GM21717 (cell line): ENCODE measurements at regions not wholly inside any gene's neighbourhood (a gene's known extent, or its start where the extent isn't known, plus 50 kb on each side); places are given as distances from the start of the nearest gene placed in this dataset.
"Not testable (repeated sequence)": the region's sequence is repeated elsewhere in the genome, so short reads cannot be mapped to it uniquely, and the experiment has no call there.

Source experiments
- ATAC-seq: cut with Tn5 transposase; IDR thresholded peaks from one replicate; pipeline ENCODE4 v1.9.1; 2021; ENCODE audit warnings: mild to moderate bottlenecking, moderate library complexity; ENCODE audit not compliant: unreplicated experiment

GRCh38 chr10:30736685-30737232 is 107.2 kb upstream of the LYZL2 start:
- peak; percentile 78 for ATAC-seq

- no peak for ATAC-seq
Observed at GRCh38 chr10:30734901-30735300, 105.3 kb upstream of the LYZL2 start.

DNA sequence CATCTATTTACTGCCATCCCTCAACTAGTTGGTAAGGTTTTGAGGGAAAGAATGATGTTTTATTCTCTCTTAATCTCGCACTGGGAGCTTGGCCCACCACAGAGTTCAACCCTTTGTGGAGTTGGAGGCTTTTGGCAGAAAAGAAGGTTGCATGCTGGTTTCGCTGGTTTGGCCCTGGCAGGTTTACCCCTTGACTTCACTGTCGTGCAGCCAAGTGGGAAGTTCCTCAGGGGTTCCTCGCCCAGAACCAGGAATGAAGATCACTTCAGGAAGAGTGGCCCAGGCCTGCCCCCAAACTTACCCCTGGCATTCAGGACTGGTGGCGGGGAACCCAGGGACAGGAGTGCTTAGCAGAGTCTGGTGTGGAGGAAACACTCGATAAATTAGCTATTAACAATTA is 103.1 kb upstream of the LYZL2 start:
- ATAC-seq = no peak

- no peak for ATAC-seq
Observed at GRCh38 chr10:30731963-30732362, 102.4 kb upstream of the LYZL2 start.

- no peak for ATAC-seq
Observed at GRCh38 chr10:30730306-30730705, 100.8 kb upstream of the LYZL2 start.

DNA sequence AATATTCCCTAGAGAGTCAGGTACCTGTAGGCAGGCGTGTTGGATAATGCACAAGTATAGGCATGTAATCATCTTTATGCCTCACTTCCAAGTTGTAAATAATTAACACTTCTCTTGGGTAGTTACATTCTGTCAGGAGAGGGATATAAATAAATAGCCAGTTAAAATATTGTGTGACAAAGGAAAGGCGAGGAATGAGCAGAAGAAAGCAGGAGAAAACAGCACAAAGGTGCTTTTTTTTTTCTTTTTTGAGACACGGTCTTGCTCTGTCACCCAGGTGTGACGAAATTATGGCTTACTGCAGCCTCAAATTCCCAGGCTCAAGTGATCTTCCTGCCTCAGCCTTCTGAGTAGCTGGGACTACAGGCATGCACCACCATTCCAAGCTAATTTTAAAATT is 99.2 kb upstream of the LYZL2 start:
- no peak for ATAC-seq

DNA sequence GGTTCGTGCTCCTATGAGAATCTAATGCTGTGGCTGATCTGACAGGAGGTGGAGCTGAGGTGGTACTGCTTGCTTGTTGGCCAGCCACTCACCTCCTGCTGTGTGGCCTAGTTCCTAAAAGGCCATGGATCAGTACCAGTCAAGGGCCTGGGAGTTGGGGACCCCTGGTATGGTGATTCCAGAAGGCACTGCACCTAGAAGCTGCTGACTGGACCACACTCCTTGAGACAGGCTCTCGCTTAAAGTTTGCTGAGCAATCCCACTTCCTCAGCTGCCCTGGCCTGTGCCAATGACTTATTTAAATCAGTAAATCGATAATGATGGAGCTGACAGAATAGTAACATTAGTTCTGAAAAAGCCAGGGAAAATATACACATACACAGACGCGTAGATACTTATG is 98.6 kb upstream of the LYZL2 start:
- ATAC-seq = no peak

GRCh38 chr10:30727524-30727923 is 98.0 kb upstream of the LYZL2 start:
- no peak for ATAC-seq

GRCh38 chr10:30726783-30727414 is 97.3 kb upstream of the LYZL2 start:
- ATAC-seq = peak; percentile 71

GRCh38 chr10:30725661-30726060 is 96.1 kb upstream of the LYZL2 start:
- no peak for ATAC-seq

GRCh38 chr10:30724296-30724695 is 94.7 kb upstream of the LYZL2 start:
- no peak for ATAC-seq

- no peak for ATAC-seq
Observed at GRCh38 chr10:30722956-30723620, 93.5 kb upstream of the LYZL2 start.

DNA sequence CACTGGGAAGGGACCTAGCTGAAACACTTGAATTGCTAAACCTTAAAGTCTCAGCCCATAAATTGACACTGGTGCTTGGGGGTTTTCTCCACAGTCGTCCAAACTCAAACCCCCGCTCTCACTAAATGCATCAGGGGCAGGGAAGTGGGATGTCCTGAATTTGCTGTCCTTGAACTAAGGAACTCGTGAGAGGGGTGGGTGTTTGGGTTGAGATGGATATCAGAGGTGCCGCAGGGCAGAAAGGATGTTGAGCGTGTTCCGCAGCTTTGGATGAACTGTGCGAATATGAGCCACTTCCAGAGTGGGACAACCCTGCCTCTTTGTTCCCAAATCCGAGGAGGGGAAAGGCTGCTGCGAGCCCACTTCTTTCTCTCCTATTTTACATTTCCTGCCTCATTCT is 90.3 kb upstream of the LYZL2 start:
- ATAC-seq = no peak

- ATAC-seq = no peak
Observed at GRCh38 chr10:30709700-30710358, 80.3 kb upstream of the LYZL2 start.

GRCh38 chr10:30709229-30709628 is 79.7 kb upstream of the LYZL2 start:
- no peak for ATAC-seq

GRCh38 chr10:30708234-30708633 is 78.7 kb upstream of the LYZL2 start:
- no peak for ATAC-seq

DNA sequence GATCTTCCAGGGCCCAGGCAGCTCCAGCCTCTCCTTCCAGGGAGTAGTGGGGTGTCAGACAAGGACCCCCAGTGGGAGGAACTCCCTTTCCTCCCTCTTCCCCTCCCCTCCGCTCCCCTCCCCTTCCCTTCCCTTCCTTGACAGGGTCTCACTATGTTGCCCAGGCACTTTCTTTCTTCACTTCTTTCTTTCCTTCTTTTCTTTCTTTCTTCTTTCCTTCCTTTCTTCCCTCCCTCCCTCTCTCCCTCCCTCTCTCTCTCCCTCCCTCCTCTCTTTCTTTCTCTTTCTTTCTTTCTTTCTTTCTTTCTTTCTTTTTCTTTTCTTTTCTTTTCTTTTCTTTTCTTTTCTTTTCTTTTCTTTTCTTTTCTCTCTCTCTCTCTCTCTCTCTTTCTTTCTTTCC is 76.6 kb upstream of the LYZL2 start:
- ATAC-seq = not testable (repeated sequence)

- ATAC-seq = peak; percentile 25
Observed at GRCh38 chr10:30705625-30706149, 76.1 kb upstream of the LYZL2 start.

DNA sequence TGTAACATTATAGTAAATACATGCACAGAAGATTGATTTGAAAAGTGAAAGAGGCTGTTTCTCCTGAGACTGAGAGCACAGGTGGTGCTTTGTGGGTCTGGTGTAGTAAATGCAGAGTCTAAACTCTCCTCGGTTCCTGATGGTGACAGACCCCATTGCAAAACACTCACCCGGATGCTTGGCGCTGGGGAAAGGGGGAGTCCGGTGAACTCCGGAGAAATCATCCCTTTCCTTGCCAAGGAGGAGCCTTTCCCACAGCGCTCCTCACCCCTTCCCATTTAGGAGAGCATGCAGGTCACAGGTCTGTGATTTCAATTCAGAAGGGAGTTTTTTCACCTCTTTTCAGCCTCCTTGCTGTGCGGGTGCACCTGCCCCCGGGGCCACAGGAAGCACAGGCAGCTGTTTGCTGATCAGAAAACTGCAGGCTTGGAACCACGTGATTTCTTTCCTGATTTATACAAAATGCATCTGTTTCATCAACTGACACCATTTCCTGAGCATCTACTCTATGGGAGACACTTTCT is 75.6 kb upstream of the LYZL2 start:
- peak; percentile 60 for ATAC-seq

DNA sequence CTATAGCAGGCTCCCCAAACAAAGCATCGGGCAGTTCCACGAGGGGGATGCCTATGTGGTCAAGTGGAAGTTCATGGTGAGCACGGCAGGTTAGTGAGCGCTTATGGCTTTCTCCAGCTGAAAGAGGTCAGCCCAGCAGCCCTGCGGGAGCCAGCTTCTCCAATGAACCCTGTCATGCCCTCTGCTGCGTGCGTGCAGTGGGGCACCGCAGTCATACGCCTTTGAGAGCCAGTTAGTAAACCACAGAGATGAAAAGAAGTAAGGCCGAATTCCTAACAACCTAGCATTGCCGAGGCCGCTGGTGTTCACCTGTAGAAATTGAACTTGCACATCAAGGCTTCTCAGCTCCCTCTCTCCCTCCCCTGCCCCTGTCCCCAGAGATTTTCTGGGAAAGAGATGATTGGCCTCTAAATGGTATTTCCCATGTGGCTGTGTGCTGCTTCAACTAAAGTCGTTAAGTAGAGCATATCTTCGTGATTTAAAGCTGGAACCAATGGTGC is 75.1 kb upstream of the LYZL2 start:
- peak; percentile 6 for ATAC-seq

GRCh38 chr10:30704026-30704600 is 74.6 kb upstream of the LYZL2 start:
- ATAC-seq = no peak
